ENCODE measurements at regions not wholly inside any gene's neighbourhood (a gene's known extent, or its start where the extent isn't known, plus 50 kb on each side); places are given as distances from the start of the nearest gene placed in this dataset.

DNA sequence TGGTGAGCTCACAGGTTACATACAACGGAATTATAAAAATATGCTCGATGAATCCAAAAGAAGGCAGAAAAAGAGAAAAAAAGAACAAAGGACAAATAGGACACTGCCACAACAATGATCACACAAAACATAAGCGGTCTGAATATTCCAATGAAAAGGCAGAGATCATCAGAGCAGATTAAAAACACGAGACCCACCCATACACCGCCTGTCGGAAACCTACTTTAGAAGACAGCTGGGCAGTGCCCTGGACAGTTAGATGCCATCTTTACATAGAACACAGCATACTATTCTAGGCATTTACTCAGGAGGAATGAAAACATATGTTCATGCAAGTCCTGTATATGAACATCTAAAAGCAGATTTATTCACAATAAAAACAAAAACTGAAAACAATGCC lies 204.1 kb downstream of the TTLL2 start (continued):
- TF ChIP-seq, protein P1, sequence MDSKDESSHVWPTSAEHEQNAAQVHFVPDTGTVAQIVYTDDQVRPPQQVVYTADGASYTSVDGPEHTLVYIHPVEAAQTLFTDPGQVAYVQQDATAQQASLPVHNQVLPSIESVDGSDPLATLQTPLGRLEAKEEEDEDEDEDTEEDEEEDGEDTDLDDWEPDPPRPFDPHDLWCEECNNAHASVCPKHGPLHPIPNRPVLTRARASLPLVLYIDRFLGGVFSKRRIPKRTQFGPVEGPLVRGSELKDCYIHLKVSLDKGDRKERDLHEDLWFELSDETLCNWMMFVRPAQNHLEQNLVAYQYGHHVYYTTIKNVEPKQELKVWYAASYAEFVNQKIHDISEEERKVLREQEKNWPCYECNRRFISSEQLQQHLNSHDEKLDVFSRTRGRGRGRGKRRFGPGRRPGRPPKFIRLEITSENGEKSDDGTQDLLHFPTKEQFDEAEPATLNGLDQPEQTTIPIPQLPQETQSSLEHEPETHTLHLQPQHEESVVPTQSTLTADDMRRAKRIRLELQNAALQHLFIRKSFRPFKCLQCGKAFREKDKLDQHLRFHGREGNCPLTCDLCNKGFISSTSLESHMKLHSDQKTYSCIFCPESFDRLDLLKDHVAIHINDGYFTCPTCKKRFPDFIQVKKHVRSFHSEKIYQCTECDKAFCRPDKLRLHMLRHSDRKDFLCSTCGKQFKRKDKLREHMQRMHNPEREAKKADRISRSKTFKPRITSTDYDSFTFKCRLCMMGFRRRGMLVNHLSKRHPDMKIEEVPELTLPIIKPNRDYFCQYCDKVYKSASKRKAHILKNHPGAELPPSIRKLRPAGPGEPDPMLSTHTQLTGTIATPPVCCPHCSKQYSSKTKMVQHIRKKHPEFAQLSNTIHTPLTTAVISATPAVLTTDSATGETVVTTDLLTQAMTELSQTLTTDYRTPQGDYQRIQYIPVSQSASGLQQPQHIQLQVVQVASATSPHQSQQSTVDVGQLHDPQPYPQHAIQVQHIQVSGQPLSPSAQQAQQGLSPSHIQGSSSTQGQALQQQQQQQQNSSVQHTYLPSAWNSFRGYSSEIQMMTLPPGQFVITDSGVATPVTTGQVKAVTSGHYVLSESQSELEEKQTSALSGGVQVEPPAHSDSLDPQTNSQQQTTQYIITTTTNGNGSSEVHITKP (tag by site-specific recombination; IDR thresholded peaks at IDR 0.05) = no peak
- TF ChIP-seq ZNF776 (tag by site-specific recombination; IDR thresholded peaks at IDR 0.05; ENCODE audit: borderline replicate concordance) (no peak), SP2 (tag by site-specific recombination; IDR thresholded peaks at IDR 0.05) (no peak), ZNF843 (tag by site-specific recombination; IDR thresholded peaks at IDR 0.05) (no peak), ZNF146 (tag by site-specific recombination; IDR thresholded peaks at IDR 0.05) (no peak), SP7 (tag by site-specific recombination; IDR thresholded peaks at IDR 0.05) (no peak), ZNF223 (tag by site-specific recombination; IDR thresholded peaks at IDR 0.05) (no peak), ZNF571 (tag by site-specific recombination; IDR thresholded peaks at IDR 0.05) (no peak), TCF7L2 (IDR thresholded peaks at IDR 0.05; ENCODE audit: borderline replicate concordance, low read depth, low read length) (no peak), ZNF155 (tag by site-specific recombination; IDR thresholded peaks at IDR 0.05) (no peak)

- H3K4me3 ChIP-seq (ENCODE audit: low read depth, low read length) = no peak overlapping the region
- no peaks in the 10 kb centered on the region for H3K9me3 ChIP-seq (ENCODE audit: control insufficient read depth, insufficient read depth, low read depth, low read length)
- no peak for TF ChIP-seq ZNF792 (tag by site-specific recombination; IDR thresholded peaks at IDR 0.05)
- TF ChIP-seq ZNF776 (tag by site-specific recombination; IDR thresholded peaks at IDR 0.05; ENCODE audit: borderline replicate concordance) = no peak
- no peak for TF ChIP-seq ZNF549 (tag by site-specific recombination; IDR thresholded peaks at IDR 0.05)
- TF ChIP-seq ZNF530 (tag by site-specific recombination; IDR thresholded peaks at IDR 0.05; ENCODE audit: low read depth) = no peak
- TF ChIP-seq TRIM28 (IDR thresholded peaks at IDR 0.05; ENCODE audit: borderline replicate concordance, low read length) = no peak
- TF ChIP-seq ZNF677 (tag by site-specific recombination; IDR thresholded peaks at IDR 0.05) = no peak
- TF ChIP-seq ZNF140 (tag by site-specific recombination; IDR thresholded peaks at IDR 0.05) = no peak
- TF ChIP-seq ZNF416 (tag by site-specific recombination; IDR thresholded peaks at IDR 0.05) = no peak
- no peak for TF ChIP-seq REST (tag by site-specific recombination; IDR thresholded peaks at IDR 0.05)
- TF ChIP-seq, protein P2, sequence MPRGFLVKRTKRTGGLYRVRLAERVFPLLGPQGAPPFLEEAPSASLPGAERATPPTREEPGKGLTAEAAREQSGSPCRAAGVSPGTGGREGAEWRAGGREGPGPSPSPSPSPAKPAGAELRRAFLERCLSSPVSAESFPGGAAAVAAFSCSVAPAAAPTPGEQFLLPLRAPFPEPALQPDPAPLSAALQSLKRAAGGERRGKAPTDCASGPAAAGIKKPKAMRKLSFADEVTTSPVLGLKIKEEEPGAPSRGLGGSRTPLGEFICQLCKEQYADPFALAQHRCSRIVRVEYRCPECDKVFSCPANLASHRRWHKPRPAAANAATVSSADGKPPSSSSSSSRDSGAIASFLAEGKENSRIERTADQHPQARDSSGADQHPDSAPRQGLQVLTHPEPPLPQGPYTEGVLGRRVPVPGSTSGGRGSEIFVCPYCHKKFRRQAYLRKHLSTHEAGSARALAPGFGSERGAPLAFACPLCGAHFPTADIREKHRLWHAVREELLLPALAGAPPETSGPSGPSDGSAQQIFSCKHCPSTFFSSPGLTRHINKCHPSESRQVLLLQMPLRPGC (tag by site-specific recombination; IDR thresholded peaks at IDR 0.05) = no peak
- TF ChIP-seq SCRT2 (tag by site-specific recombination; IDR thresholded peaks at IDR 0.05) = no peak
- no peak for TF ChIP-seq ZNF18 (tag by site-specific recombination; IDR thresholded peaks at IDR 0.05)
- TF ChIP-seq ZNF394 (tag by site-specific recombination; IDR thresholded peaks at IDR 0.05; ENCODE audit: borderline replicate concordance) = no peak
- ChIA-PET POLR2A (no interaction called here), CTCF (interaction anchor here (1.1 kb wide), 1 partner anchor 15 kb away, joined by 3 read pairs; no protein-coding TSS in a partner anchor)
- no peak overlapping the region for H3K27ac ChIP-seq (ENCODE audit: extremely low read depth, low read depth, low read length)
- no peaks in the 10 kb centered on the region for H3K36me3 ChIP-seq (ENCODE audit: control insufficient read depth in 2 of 2, insufficient read depth in 1 of 2, low read length in 2 of 2)
- no peaks in the 10 kb centered on the region for H3K4me1 ChIP-seq (ENCODE audit: control insufficient read depth, insufficient read depth, low read length)
Measured at GRCh38 chr6:167529444-167530335, 204.8 kb downstream of the TTLL2 start.

Data from HEK293 (cell line).